ENCODE measurements at regions not wholly inside any gene's neighbourhood (a gene's known extent, or its start where the extent isn't known, plus 50 kb on each side); places are given as distances from the start of the nearest gene placed in this dataset.

GRCh38 chr1:213549982-213550381 lies 437.8 kb upstream of the PROX1 start:
- TF ChIP-seq CTCF (IDR thresholded peaks at IDR 0.05) (no peak), POLR2AphosphoS5 (IDR thresholded peaks at IDR 0.05) (no peak), POLR2A (IDR thresholded peaks at IDR 0.05) (no peak)
- H3K36me3 ChIP-seq: no peaks in the 10 kb centered on the region
- H3K4me1 ChIP-seq: no peaks in the 10 kb centered on the region
- DNase-seq (ENCODE audit: low spot score in 2 of 2): no peak
- H3K27ac ChIP-seq: no peak overlapping the region
- no peaks in the 10 kb centered on the region for H3K27me3 ChIP-seq
- no peak overlapping the region for H3K4me3 ChIP-seq
- H3K9me3 ChIP-seq: no peaks in the 10 kb centered on the region
- intact Hi-C loops (cut with DNase I; ENCODE audit: low total_unique reads): no loop called here

GRCh38 chr1:213550804-213551203 lies 437.0 kb upstream of the PROX1 start:
- TF ChIP-seq POLR2A (IDR thresholded peaks at IDR 0.05) (no peak), POLR2AphosphoS5 (IDR thresholded peaks at IDR 0.05) (no peak), CTCF (IDR thresholded peaks at IDR 0.05) (no peak)
- Histone ChIP-seq H3K9me3 (no peaks in the 10 kb centered on the region), H3K27ac (no peak overlapping the region)

GRCh38 chr1:213552045-213552444 lies 435.7 kb upstream of the PROX1 start:
- Histone ChIP-seq H3K9me3 (no peaks in the 10 kb centered on the region), H3K4me3 (no peak overlapping the region), H3K4me1 (no peaks in the 10 kb centered on the region), H3K27me3 (no peaks in the 10 kb centered on the region), H3K36me3 (no peaks in the 10 kb centered on the region), H3K27ac (no peak overlapping the region)
- intact Hi-C loops (cut with DNase I; ENCODE audit: low total_unique reads): no loop called here
- DNase-seq (ENCODE audit: low spot score in 2 of 2): no peak
- TF ChIP-seq POLR2AphosphoS5 (IDR thresholded peaks at IDR 0.05) (no peak), CTCF (IDR thresholded peaks at IDR 0.05) (no peak), POLR2A (IDR thresholded peaks at IDR 0.05) (no peak)

More at GRCh38 chr1:213550804-213551203, 437.0 kb upstream of the PROX1 start:
- no peaks in the 10 kb centered on the region for H3K4me1 ChIP-seq
- H3K27me3 ChIP-seq: no peaks in the 10 kb centered on the region
- no peaks in the 10 kb centered on the region for H3K36me3 ChIP-seq
- no peak for DNase-seq (ENCODE audit: low spot score in 2 of 2)
- intact Hi-C loops (cut with DNase I; ENCODE audit: low total_unique reads): no loop called here
- no peak overlapping the region for H3K4me3 ChIP-seq

- intact Hi-C loops (cut with DNase I; ENCODE audit: low total_unique reads): no loop called here
- Histone ChIP-seq H3K4me1 (no peaks in the 10 kb centered on the region), H3K36me3 (no peaks in the 10 kb centered on the region), H3K9me3 (peaks cover 0 to 26% of the 10 kb centered on the region in 2 donors), H3K27ac (no peak overlapping the region), H3K27me3 (no peaks in the 10 kb centered on the region), H3K4me3 (no peak overlapping the region)
- TF ChIP-seq POLR2AphosphoS5 (IDR thresholded peaks at IDR 0.05) (no peak), CTCF (IDR thresholded peaks at IDR 0.05) (no peak), POLR2A (IDR thresholded peaks at IDR 0.05) (no peak)
- no peak for DNase-seq (ENCODE audit: low spot score in 2 of 2)
Observed at GRCh38 chr1:213560226-213560625, 427.5 kb upstream of the PROX1 start.

GRCh38 chr1:213561870-213562269 lies 425.9 kb upstream of the PROX1 start:
- Histone ChIP-seq H3K9me3 (peaks cover 0 to 26% of the 10 kb centered on the region in 2 donors), H3K27ac (no peak overlapping the region), H3K4me3 (no peak overlapping the region), H3K27me3 (no peaks in the 10 kb centered on the region), H3K36me3 (no peaks in the 10 kb centered on the region), H3K4me1 (no peaks in the 10 kb centered on the region)
- DNase-seq (ENCODE audit: low spot score in 2 of 2): no peak
- TF ChIP-seq POLR2AphosphoS5 (IDR thresholded peaks at IDR 0.05): no peak
- TF ChIP-seq CTCF (IDR thresholded peaks at IDR 0.05): no peak
- TF ChIP-seq POLR2A (IDR thresholded peaks at IDR 0.05): no peak
- intact Hi-C loops (cut with DNase I; ENCODE audit: low total_unique reads): no loop called here
